ENCODE measurements at regions not wholly inside any gene's neighbourhood (a gene's known extent, or its start where the extent isn't known, plus 50 kb on each side); places are given as distances from the start of the nearest gene placed in this dataset.
"Not testable (repeated sequence)": the region's sequence is repeated elsewhere in the genome, so short reads cannot be mapped to it uniquely, and the experiment has no call there.

- TF ChIP-seq USF2 (IDR thresholded peaks at IDR 0.05; ENCODE audit: low read length) (no peak), SAP30 (IDR thresholded peaks at IDR 0.05; ENCODE audit: insufficient read depth, insufficient replicate concordance, low read length) (no peak), SP2 (IDR thresholded peaks at IDR 0.05; ENCODE audit: low read length) (no peak), RFX5 (IDR thresholded peaks at IDR 0.05; ENCODE audit: borderline replicate concordance, low read depth, low read length) (no peak), RXRA (IDR thresholded peaks at IDR 0.05; ENCODE audit: insufficient read depth, low read depth, low read length) (no peak), SP1 (IDR thresholded peaks at IDR 0.05; ENCODE audit: low read depth, low read length) (no peak)
Measured at GRCh38 chr6:79808921-79809320, 138.4 kb downstream of the ELOVL4 start (continued).

- not testable (repeated sequence) for H3K56ac ChIP-seq (replicated peaks; ENCODE audit: insufficient read length, low read depth, low read length); H2BK12ac ChIP-seq (ENCODE audit: low read depth, low read length); H3K27ac ChIP-seq (ENCODE audit: low read depth, low read length); H3K79me2 ChIP-seq (ENCODE audit: control insufficient read depth in 1 of 2, insufficient read depth in 2 of 2, low read length in 2 of 2); H4K91ac ChIP-seq (replicated peaks; ENCODE audit: insufficient read length, low read length); H3K9me3 ChIP-seq (ENCODE audit: insufficient read depth in 2 of 2, low read depth in 1 of 2, low read length in 1 of 2); H2BK20ac ChIP-seq (ENCODE audit: low read length); H2BK5ac ChIP-seq (ENCODE audit: low read depth, low read length); H3K4me2 ChIP-seq (ENCODE audit: insufficient read depth in 1 of 2, low read depth in 2 of 2, low read length in 2 of 2); H3K4ac ChIP-seq (replicated peaks; ENCODE audit: insufficient read length, low read depth, low read length); H3K23me2 ChIP-seq (ENCODE audit: low read depth, low read length); H2BK120ac ChIP-seq (replicated peaks; ENCODE audit: low read depth, low read length); H2BK15ac ChIP-seq (ENCODE audit: low read length); H4K20me1 ChIP-seq (replicated peaks in 1 of 2; ENCODE audit: control insufficient read depth in 1 of 2, insufficient read depth in 2 of 2, low read length in 2 of 2); H3K79me1 ChIP-seq (ENCODE audit: low read depth, low read length); H2AFZ ChIP-seq (ENCODE audit: low read length); H3K27me3 ChIP-seq (replicated peaks in 1 of 4; ENCODE audit: control insufficient read depth in 3 of 4, extremely low read depth in 1 of 4, insufficient read depth in 3 of 4, low read length in 3 of 4); DNase-seq (ENCODE audit: low read depth in 1 of 2, low spot score in 2 of 2); H3K4me1 ChIP-seq (replicated peaks in 1 of 4; ENCODE audit: control insufficient read depth in 3 of 4, insufficient read depth in 4 of 4, low read length in 3 of 4); H3K36me3 ChIP-seq (ENCODE audit: control insufficient read depth in 2 of 4, insufficient read depth in 4 of 4, low read length in 3 of 4); H3K9ac ChIP-seq (replicated peaks in 1 of 4; ENCODE audit: extremely low read depth in 1 of 4, low read depth in 3 of 4, low read length in 3 of 4); H3K4me3 ChIP-seq (ENCODE audit: extremely low read depth in 1 of 4, insufficient read depth in 2 of 4, low read depth in 3 of 4, low read length in 4 of 4); H4K5ac ChIP-seq (ENCODE audit: insufficient read length, low read depth, low read length); H3K14ac ChIP-seq (ENCODE audit: insufficient read length); H3K23ac ChIP-seq (ENCODE audit: insufficient read length); FAIRE-seq; H3K18ac ChIP-seq (ENCODE audit: extremely low read depth, low read length); H2AK5ac ChIP-seq (ENCODE audit: low read depth, low read length); H4K8ac ChIP-seq (ENCODE audit: extremely low read depth, insufficient read depth, low read length)
- ChIA-PET POLR2A (ENCODE audit: partially characterized antibody) (interaction anchor here (1.1 kb wide), 1 partner anchor 10 kb away, joined by 3 read pairs; no protein-coding TSS in a partner anchor), CTCF (ENCODE audit: partially characterized antibody) (interaction anchor here (1.0 kb wide), 1 partner anchor 47 kb away, joined by 3 read pairs; no protein-coding TSS in a partner anchor)
- WGBS, 2 experiments (ENCODE audit: extremely low coverage in 1 of 2, insufficient coverage in 1 of 2, insufficient read length in 1 of 2, insufficient replicate concordance in 2 of 2, low coverage in 1 of 2, low lambda C conversion rate in 2 of 2, missing lambda C conversion rate in 1 of 2) = 94% methylated on average over 5 of the region's 5 CpGs; no CpG with 5 or more reads in 1 of the 2 experiments
Measured at GRCh38 chr6:79806661-79807060, 140.7 kb downstream of the ELOVL4 start.

All from H1 (cell line).